LHCN-M2 (cell line): ENCODE measurements at regions not wholly inside any gene's neighbourhood (a gene's known extent, or its start where the extent isn't known, plus 50 kb on each side); places are given as distances from the start of the nearest gene placed in this dataset.

Source experiments
- DNase-seq: peaks from one replicate; pipeline ENCODE4 v3.0.0-alpha.2; 2012; ENCODE audit warnings: low read depth

DNA sequence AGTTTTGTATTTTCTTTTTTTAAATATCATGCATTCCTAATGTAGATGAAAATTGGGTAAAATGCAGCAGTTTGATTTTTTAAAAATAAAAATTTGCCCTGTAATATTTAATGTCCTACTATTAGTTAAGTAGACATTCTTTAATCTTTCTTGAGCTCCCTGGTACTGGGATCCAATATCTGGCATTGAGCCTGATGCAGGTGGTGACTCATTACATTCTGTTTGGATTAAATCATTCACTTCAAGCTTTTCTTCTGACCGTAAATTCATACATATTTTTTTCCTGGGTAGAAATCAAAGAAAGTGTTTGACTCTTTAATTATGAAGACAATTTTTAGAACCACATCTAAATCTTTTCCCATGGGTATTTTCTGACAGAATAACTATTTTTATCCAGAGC lies 768.8 kb upstream of the SLC35B3 start:
- peak; percentile 59 for DNase-seq

DNA sequence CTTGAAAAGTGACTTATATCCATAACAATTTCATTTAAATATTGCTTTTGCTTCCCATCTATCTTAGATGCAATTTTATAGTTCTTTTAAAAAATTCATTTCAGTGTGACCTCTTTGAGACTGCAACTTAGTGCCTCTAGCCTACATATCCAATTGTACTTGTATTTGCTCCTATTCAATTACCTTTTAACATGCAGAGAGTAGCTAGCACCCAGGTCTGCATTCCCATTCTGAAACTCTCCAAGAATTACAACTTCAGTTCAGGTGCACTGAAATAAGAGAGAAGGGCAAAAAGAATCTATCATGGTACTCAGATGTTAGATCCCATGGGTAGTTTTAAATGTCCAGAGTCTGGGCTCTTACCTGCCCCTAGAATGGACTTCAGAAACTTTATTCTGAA lies 765.4 kb upstream of the SLC35B3 start:
- DNase-seq, result no peak

DNA sequence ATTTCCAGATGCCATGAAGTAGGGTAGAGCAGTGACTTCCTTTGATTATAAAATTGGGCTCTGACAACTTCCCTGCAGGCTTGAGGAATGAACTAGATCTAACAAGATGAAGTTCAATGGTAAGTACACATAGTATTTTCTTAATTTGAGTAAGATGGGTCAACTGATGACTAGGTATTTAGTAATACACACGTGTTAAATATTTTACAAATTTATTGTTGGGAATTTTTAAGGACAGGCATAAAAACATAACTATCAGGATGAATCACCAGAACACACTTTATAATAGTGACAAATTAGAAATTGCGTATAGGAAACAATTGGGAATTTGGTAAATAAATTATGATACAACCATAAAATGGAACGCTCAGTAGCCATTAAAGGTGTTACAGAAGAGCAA lies 762.4 kb upstream of the SLC35B3 start:
- DNase-seq, result no peak

DNA sequence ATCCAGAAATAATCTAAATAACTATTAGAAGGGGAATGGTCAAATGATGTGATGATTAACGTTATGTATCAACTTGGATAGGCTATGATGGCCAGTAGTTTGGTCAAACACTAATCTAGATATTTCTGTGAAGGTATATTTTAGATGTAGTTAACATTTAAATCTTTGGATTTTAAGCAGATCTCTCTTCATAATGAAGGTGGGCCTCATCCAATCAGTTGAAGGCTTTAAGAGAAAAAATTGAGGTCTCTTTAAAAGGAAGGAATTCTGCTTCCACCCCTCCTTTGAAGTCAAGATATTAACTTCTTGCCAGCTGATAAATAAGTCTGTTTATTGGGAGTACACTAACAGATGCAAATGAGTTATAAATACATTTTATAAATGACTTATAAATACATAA lies 760.0 kb upstream of the SLC35B3 start:
- no peak for DNase-seq

DNA sequence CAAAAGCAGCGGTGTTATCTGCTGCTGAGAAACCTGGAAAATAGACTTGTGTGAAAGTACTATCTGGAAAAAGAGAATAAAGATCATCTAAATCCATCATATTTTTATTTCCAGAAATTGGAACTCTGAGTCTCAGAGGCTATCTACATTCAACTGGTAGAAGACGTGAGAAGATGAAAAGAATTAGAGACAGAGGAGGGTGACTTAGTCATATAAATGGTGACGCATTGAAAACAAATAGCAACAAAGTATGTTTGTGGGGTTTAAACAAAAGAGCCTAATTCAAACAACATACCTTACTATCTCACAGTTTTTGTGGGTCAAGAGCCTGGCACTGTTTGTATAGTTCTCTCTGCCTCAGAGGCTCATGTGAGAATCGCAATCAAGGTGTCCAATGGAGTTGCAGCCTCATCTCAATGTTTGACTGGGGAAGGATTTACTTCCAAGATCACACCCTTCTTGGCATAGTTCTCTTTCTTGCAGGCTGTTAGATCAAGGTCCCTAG lies 757.1 kb upstream of the SLC35B3 start:
- DNase-seq, result no peak

DNA sequence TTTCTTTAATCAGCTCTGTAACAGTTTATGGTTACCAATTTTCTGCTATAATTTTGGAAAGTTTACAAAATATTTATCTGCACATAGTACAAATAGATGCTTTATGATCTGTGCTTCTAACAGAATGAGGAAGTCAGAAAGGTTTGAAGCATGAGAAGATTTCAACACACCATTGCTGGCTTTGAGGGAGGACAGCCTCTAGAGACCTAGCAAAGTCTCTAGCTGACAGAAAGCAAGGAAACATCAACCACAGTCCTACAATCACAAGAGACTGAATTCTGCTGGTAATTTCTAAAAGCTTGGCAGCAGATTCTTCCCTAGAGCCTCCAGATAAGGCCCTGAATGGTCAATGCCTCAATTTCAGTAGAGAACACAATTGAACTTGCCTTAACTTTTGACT lies 750.8 kb upstream of the SLC35B3 start:
- DNase-seq, result no peak

DNA sequence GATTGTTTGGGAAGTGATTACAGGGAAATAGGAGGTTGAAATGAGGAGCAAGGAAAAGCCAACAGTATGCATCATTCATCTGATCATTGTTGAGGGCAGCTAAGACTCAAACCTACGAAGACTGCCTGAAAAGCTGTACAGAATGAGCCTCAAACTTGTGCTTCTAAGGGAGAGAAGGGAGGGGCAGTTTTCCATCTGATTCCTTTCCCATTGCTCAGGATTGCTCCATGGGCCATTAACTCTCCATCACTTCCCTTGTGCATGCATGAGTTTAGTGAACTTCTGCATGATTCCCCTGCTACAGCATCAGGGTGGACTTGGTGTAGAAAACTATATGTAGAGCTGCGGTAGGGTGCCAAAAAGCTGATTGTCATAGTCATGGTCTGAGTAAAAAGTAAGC lies 742.7 kb upstream of the SLC35B3 start:
- no peak for DNase-seq

DNA sequence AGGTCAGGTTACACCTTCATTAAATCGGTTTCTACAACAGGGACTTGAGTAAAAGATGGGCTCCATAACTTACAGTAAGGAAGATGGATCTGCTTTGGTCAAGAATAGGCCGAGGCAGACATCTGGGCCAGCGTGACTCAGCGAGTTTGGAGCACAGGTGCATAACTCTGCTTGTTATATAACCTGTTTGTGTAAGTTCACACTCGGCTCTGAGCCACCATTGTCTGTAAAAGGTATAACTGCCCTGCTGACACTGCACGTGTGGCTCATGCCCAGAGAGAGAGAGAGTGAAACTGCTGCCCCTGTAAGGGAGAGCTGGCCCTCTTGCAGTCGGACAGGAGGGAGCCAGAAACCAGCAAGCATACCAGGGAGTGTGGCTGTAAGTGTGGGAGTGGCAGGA lies 737.9 kb upstream of the SLC35B3 start:
- DNase-seq, result no peak

DNA sequence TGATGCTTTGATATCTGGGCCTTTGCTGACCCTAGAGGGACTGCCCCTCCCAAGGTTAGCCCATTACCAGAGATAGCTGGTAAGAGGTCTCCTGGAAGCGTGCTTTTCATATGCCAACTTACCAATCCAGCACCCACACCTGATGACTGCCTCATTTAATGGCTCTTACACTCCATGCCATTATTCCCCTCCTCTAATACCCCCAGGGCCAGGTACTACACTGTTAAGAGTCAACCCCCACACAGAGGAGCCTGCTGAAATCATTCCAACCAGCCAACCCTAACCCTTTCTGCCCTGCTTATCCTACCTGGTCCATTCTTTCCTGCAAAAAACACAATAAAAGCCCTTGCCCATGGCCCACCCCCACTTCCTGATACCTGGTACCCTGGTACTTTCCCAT lies 736.8 kb upstream of the SLC35B3 start:
- no peak for DNase-seq

DNA sequence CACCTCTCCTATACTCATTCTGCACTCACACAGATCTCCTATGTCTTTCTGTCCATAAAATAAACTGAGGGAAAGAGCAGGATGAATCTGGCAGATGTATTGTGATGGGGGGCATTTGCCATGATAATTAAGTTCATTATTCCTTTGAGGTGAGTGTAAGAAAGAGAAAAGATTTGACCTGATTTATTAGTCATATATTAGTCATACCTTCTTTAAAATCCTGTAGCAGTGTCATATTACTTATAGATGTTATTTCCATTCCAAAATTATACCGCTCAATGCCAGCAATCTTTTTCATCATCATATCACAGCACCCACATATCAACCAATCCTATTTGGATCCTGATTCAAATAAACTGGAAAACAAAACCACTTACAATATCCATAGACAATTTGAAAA lies 733.3 kb upstream of the SLC35B3 start:
- DNase-seq, result no peak

DNA sequence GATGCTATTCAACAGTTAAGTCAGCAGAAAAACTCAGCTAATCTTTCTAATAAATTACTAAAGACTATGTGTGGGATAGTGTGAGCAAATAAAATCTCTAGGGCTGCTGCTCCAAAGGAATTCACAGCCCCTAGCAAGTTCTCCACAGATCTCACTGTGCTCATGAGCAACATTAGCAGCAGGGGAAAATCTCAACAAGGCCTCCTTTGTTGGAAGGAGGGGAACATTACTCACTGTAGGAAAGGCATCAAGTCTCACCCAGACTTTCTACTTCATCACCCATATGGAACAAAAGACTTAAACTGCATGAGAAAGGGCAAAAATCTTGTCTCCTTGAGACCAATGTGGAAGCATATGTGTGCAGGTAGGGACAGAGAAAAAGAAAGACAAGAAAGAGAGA lies 726.4 kb upstream of the SLC35B3 start:
- DNase-seq, result no peak

DNA sequence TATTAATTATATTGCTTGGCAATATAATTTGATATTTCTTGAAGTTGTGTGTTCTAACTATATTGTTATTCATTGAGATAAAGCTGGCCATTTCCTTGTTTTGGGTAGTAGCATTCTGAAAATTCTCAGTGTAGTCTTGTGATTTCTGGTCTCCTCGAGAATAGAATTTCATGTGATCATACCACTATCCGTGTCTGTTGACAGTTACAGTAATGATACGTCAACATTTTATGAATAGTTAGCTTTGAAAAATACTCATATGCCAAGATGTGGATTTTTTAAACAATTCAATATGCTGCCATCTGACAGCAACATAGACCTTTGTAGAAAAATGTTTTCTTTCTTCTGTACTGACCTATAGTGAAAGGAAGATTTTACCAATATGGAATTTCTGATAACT lies 723.7 kb upstream of the SLC35B3 start:
- no peak for DNase-seq

DNA sequence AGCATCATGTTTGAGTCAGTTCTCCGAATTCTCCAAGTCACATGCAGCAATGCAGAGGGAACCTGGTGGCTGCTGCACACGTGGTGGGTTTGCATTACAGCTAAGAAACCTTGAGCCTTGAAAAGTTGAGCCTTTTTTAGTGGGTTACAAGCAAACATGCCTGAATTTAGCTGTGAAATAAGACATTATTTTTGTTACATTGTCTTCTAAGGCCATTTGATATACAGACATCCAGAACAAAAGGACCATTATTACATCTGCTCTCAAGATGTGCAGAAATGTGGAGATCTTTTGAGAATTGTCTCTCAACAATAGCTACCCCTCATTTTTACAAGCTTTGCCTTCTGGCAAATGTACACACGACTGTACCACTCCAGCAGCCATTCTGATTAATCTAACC lies 720.5 kb upstream of the SLC35B3 start:
- DNase-seq, result no peak

DNA sequence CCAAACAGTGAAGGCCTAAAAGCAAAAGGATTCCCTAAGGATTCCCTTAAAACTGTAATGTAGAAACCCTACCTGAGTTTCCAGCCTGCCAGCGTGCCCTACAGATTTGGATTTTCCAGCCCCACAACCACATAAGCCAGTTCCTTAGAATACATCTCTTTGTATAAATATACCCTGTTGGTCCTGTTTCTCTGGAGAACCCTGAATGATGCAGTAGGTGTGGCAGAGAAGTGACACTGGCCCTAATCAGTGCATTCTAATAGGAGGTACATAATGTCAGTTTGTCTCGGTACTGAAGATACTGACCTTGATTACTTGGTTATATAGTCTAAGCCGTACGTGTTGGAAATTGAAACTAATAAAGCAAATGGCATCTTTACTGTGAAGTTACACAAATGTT lies 707.8 kb upstream of the SLC35B3 start:
- DNase-seq, result no peak

DNA sequence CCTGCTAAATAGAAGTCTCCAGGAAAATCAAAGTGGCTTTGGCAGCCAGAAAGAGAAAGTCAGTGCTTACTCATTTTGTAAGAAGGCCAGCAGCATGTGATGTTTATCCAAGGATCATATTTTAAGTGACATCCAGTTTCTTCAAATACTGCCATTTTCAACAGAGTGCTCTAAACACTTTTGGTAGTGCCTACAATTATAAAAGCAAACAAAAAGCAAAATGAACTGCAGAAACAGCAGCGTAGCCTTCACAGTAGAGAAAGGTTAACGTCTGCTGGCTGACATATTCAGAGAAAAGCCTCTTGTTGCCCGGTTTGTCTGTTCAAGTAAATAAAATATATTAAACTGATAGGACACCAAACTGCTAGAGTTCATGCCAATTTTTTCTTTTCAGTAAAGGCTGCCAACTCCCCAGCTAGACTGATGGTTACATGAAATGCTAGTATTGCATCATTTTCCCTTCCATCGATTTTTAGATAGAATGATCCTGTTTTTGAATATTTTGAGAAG lies 705.7 kb upstream of the SLC35B3 start:
- DNase-seq, result no peak

DNA sequence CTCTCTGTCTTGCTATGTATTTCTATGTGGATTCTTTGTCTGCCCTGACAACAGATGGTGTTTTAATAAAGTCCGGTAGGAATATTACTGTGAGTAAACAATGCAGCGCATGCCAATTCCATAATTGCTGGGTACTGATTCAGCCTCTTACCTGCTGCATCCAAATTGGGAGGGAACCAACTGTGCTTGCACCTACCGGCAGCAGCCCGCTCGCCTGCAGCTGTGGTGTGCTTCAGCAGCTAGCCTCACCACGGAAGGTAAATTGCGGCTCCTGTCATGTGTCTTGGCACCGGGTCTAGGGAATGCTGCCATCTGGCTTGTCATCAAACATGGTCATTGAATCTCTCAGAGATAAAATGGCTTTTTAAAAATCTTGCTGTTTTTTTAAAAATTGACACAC lies 704.8 kb upstream of the SLC35B3 start:
- DNase-seq, result no peak

DNA sequence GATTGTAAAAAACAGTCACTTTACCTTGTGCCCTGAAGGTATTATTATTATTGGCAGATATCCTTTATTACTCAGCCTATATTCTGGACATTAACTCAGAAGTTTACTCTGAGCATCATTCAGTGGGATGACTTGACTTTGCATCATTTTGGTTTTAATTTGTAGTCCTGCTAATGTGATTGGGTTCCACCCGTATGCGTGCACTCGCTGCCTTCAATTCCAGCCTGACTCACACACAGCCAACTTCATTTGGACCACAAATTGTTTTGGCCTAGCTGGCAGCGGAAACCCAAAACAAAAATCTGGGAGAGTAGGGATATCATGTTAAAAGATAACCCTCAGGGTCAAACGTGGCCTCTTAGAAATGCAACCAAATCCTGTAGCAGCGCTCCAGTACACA lies 704.4 kb upstream of the SLC35B3 start:
- DNase-seq, result peak; percentile 32

DNA sequence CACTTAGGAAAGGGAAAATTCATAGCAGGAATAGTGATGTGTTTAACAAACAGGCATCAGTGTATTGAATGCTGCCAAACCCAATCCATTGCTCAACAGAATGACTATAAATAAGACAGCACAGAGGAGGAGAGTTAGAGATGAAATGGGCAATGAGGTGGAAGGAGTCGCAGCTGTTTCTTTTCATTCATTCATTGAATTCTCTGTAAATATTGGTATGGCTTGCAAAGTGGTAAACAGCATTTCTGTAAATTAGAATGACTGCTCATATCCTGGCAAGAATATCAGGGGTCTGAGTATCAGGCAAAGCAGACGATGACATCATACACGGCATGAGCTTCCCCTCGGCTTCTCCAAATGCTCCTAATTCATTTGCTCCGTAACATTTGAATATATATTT lies 703.6 kb upstream of the SLC35B3 start:
- DNase-seq, result no peak

DNA sequence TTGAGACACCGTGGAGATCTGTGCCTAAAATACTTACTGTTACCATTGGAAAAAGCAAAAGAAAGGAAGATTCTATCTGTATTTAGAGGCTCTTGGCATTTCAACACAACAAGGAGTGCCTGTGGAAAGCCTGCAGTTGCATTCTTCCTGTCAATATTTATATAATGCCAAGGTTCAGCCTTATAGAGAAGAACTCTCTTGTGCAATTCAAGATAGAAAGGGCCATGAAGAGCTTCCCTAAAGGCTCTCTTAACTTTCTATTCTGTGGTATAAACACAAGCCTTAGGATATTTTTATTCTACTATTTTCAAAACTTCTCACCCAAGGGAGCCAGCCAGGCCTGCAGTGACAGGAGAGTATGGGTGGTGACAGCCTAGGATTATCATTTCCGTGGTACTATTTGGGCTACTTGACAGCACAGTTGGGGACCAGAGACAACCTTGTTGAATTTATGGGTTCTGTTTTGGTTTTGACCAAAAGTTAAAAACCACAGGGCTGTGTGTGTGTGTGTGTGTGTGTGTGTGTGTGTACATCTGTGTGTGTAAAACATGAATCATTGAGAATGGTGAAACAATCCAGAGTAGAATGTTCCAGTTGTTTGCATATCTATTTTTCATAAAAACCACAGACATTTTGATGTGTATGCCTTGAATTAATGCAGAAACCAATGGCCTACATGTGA lies 700.9 kb upstream of the SLC35B3 start:
- no peak for DNase-seq

DNA sequence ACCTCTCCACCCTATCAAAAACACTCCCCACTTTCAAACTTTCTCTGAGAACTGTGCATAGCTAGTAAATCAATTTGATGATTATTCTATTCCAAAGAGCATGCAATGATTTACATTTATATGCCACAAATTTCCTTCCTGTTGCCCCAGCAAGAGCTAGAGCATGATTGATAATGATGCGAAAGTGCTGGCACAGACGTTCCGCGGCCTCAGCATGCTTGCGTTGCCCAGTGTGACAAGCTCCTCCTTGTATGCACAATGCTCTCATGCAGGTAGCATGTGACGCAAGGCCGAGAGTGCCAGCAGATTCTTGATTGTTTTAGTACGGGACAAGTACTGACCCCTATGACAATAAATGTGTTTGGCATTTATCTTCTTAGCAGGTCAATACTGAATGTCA lies 696.3 kb upstream of the SLC35B3 start:
- DNase-seq, result no peak

DNA sequence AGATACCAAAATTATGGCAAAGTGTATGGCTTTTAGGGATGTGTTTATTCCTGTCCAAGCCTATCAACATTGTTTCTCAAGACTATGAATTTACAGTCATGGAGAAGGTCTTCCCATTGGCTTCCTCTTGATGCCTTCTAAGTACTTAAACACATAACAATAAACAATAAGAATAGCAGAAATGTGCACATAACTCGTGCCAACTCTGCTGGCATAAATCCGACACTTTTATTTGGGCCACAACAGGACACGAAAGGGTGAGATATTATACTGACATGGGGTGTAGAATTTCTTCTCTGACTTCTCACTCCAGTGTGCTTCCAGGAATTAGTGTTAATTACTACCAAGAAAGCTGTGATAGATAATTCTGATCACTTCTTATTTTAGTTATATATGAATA lies 695.9 kb upstream of the SLC35B3 start:
- no peak for DNase-seq

DNA sequence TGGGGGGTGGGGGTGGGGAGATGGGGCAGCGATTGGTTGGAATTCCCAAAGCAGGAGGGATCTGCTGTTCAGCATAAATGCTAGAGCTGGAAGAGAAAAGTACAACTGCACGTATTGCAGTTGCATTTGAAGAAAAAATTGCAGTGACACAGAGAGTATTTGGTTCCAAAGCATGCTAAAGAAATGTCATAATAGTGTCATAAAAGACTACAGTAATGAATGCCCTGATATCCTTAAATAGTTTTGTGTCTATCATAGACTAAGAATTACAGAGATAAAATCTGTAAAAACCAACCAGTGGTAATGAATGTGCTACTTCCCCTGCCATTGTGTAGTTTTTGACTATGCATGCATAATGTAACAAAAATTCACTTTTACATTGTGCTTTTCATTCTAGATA lies 693.6 kb upstream of the SLC35B3 start:
- DNase-seq, result no peak

DNA sequence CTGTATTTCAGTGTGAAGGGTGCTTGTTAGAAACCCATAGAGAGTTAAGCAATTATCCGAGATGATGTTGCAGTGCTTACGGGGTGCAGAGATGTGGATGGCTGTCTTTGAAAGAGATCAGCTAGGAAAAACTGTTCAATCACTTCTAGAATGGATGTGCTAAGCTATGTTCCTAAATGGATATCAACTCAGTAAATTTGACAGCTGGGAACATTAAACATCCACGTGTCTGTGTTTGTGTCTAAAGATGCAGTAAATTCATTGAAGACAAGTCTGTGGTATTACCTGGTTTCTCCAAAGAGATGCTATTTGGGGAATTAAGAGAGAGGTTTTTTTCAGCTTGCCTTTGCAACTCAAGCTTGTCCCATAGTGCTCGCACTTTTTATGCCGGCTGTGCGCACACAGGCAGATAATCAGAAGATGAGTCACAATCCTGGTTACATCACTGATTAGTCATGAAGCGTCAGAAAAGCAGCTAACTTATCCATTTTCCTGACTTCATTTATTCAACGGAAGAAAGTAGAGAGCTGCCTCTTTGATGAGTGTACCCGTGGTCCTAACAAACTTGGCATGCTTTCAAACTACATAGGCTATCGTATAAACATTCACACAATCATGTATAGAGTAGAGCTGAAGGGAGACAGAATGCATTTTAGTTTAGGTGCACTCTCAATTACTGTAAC lies 691.7 kb upstream of the SLC35B3 start:
- no peak for DNase-seq
